Heart right ventricle (tissue), 16 donors: ENCODE measurements at regions not wholly inside any gene's neighbourhood (a gene's known extent, or its start where the extent isn't known, plus 50 kb on each side); places are given as distances from the start of the nearest gene placed in this dataset.

Source experiments
- ATAC-seq, 8 donors: fragments of 200-7000 bp; cut with Tn5 transposase; one replicate each; pipeline ENCODE4 v1.9.1; 2020; ENCODE audit warnings: mild to moderate bottlenecking in 8 of 8, moderate library complexity in 8 of 8, moderate number of reproducible peaks in 1 of 8
- DNase-seq, 2 donors: peaks; one replicate each; pipeline ENCODE4 v3.0.0-alpha.2; 2020
- H3K27ac ChIP-seq, 10 donors: fragments of 200-600 bp; sonication (generic) in 2 of 10; one replicate each; pipeline versions ENCODE4 v1.5.0 to v1.8.0; 2020 to 2022; ENCODE audit warnings: mild to moderate bottlenecking in 3 of 10
- H3K27me3 ChIP-seq, 7 donors: fragments of 200-600 bp; one replicate each; pipeline ENCODE4 v1.8.0; 2021 to 2022; ENCODE audit warnings: mild to moderate bottlenecking in 2 of 7
- H3K36me3 ChIP-seq, 9 donors: fragments of 200-600 bp; sonication (generic) in 1 of 9; one replicate each; pipeline versions ENCODE4 v1.5.0 to v1.8.0; 2020 to 2022; ENCODE audit warnings: mild to moderate bottlenecking in 2 of 9
- H3K4me1 ChIP-seq, 9 donors: fragments of 200-600 bp; sonication (generic) in 1 of 9; one replicate each; pipeline versions ENCODE4 v1.5.0 to v1.8.0; 2020 to 2022; ENCODE audit warnings: mild to moderate bottlenecking in 4 of 9
- H3K4me3 ChIP-seq, 10 donors: fragments of 200-600 bp; sonication (generic) in 2 of 10; one replicate each; pipeline versions ENCODE4 v1.5.0 to v1.8.0; 2020 to 2022; ENCODE audit warnings: mild to moderate bottlenecking in 7 of 10, moderate library complexity in 2 of 10
- H3K9me3 ChIP-seq, 11 donors: fragments of 200-600 bp in 10 of 11; sonication (generic) in 2 of 11; one replicate each; pipeline versions ENCODE4 v1.5.0 to v1.8.0; 2013 to 2022; ENCODE audit warnings: mild to moderate bottlenecking in 2 of 11, control low read depth in 1 of 11, moderate library complexity in 1 of 11
- CTCF ChIP-seq, 9 donors: fragments of 200-600 bp; sonication (generic) in 2 of 9; IDR thresholded peaks; one replicate each; pipeline versions ENCODE4 v1.5.0 to v1.8.0; 2021 to 2022; ENCODE audit warnings: antibody characterized with exemption in 9 of 9, mild to moderate bottlenecking in 5 of 9, moderate library complexity in 1 of 9
- WGBS, 2 donors: extraction: QIAGEN DNeasy Blood & Tissue Kit; methylation state at CpG; one replicate each; pipeline ENCODE4 v1.1.7; 2013; ENCODE audit warnings: inconsistent platforms in 1 of 2; 5-methylcytosine and 5-hydroxymethylcytosine counted together
- intact Hi-C, 10 donors: fragments of 100-400 bp; cut with DNase I; formaldehyde crosslinking; loops; one replicate each; pipeline versions ENCODE4 v1.11.1 to v1.14.2; 2022
- donor health status: Arrhythmogenic right ventricular cardiomyopathy.
- donor health status: ischemic (EF 13 %, LVEDD 7.1; RV severe dilation, severe dysfunction).
- donor health status: healthy with polysubstance abuse.
- donor health status: DM: no; HTN: yes; CAD: no.
- donor health status: DM: no; HTN: no; CAD: no.
- donor health status: ischemic (EF 25% LVEDD 6.9; RV normal size, moderate dysfunction).
- donor health status: ischemic (EF 25% LVEDD 5.7; RV mildly dilated, moderate dysfunction).
- donor health status: healthy.
- donor health status: DM: yes; HTN: yes; CAD: no.
- donor health status: Ischemic cardiomyopathy.
- donor health status: ischemic (EF 35%, LVEDD 5.7; RV mildly dilated, moderate dysfunction).
- donor health status: nonischemic (EF 11% LVEDD 7.7; RV severe dilation, severe dysfunction).
- donor health status: DM: yes; HTN: yes; CAD: no.
- donor health status: PGD.
- donor health status: ischemic (EF 29% LVEDD 5.4; RV normal size, mild dysfunction).
- donor health status: nonischemic (EF 23%, LVEDD 6.1; RV moderate dilation, normal function).

GRCh38 chr7:47671358-47671757, 89.4 kb upstream of the TNS3 start:
- H3K27ac ChIP-seq = peak overlapping the region in 1 of 10 donors; percentile 87
- no peaks in the 10 kb centered on the region for H3K27me3 ChIP-seq
- intact Hi-C loops = no loop called here
- no peak overlapping the region for H3K4me3 ChIP-seq
- DNase-seq (no peak), ATAC-seq (no peak)
- 89 to 90% methylated on average over 13 of the region's 13 CpGs for WGBS, 2 donors
- peaks cover 0 to 26% (median 0%) of the 10 kb centered on the region in 9 donors for H3K4me1 ChIP-seq
- H3K36me3 ChIP-seq = no peaks in the 10 kb centered on the region
- no peaks in the 10 kb centered on the region for H3K9me3 ChIP-seq
- TF ChIP-seq CTCF (IDR thresholded peaks at IDR 0.05) = no peak

GRCh38 chr7:47670729-47671128, 88.8 kb upstream of the TNS3 start:
- H3K9me3 ChIP-seq = no peaks in the 10 kb centered on the region
- 80 to 87% methylated on average over 6 of the region's 6 CpGs for WGBS, 2 donors
- H3K36me3 ChIP-seq = no peaks in the 10 kb centered on the region
- ATAC-seq (peak in 1 of 8 donors; percentile 21), DNase-seq (no peak)
- intact Hi-C loops = no loop called here
- H3K4me3 ChIP-seq = no peak overlapping the region
- H3K4me1 ChIP-seq = peaks cover 0 to 26% (median 0%) of the 10 kb centered on the region in 9 donors
- TF ChIP-seq CTCF (IDR thresholded peaks at IDR 0.05) = no peak
- no peaks in the 10 kb centered on the region for H3K27me3 ChIP-seq
- H3K27ac ChIP-seq = peak overlapping the region in 1 of 10 donors; percentile 87

GRCh38 chr7:47669901-47670384, 88.0 kb upstream of the TNS3 start:
- H3K36me3 ChIP-seq = no peaks in the 10 kb centered on the region
- peak in 4 of 8 donors; percentile 10 to 39 (median 22) for ATAC-seq
- peak overlapping the region in 2 of 10 donors; percentile 23 to 87 for H3K27ac ChIP-seq
- WGBS, 2 donors = 73 to 80% methylated on average over 8 of the region's 8 CpGs
- no peak overlapping the region for H3K4me3 ChIP-seq
- intact Hi-C loops = no loop called here
- no peak for TF ChIP-seq CTCF (IDR thresholded peaks at IDR 0.05)
- no peaks in the 10 kb centered on the region for H3K27me3 ChIP-seq
- H3K9me3 ChIP-seq = no peaks in the 10 kb centered on the region
- DNase-seq = no peak
- peaks cover 0 to 26% (median 0%) of the 10 kb centered on the region in 9 donors for H3K4me1 ChIP-seq

- H3K36me3 ChIP-seq = no peaks in the 10 kb centered on the region
- no peaks in the 10 kb centered on the region for H3K9me3 ChIP-seq
- H3K4me3 ChIP-seq = no peak overlapping the region
- 69 to 79% methylated on average over 10 of the region's 10 CpGs for WGBS, 2 donors
- ATAC-seq (peak; percentile 62 to 96 (median 85)), DNase-seq (peak; percentile 35 to 69)
- no peaks in the 10 kb centered on the region for H3K27me3 ChIP-seq
- intact Hi-C loops = no loop called here
- peak overlapping the region in 3 of 10 donors; percentile 0 to 87 (median 38) for H3K27ac ChIP-seq
- H3K4me1 ChIP-seq = peaks cover 0 to 26% (median 0%) of the 10 kb centered on the region in 9 donors
- TF ChIP-seq CTCF (IDR thresholded peaks at IDR 0.05) = no peak
These were observed 87.4 kb upstream of the TNS3 start for GRCh38 chr7:47669178-47669891.
